Suprapubic skin (tissue), 4 donors: ENCODE measurements at regions not wholly inside any gene's neighbourhood (a gene's known extent, or its start where the extent isn't known, plus 50 kb on each side); places are given as distances from the start of the nearest gene placed in this dataset.

Experiments
- DNase-seq, 2 donors: peaks; one replicate each; pipeline ENCODE4 v3.0.0-alpha.2; 2019; ENCODE audit warnings: low spot score in 2 of 2
- H3K27ac ChIP-seq: fragments of 200-600 bp; sonication (generic); one replicate; pipeline ENCODE4 v1.5.1; 2019
- H3K27me3 ChIP-seq: fragments of 200-600 bp; sonication (generic); one replicate; pipeline ENCODE4 v1.5.1; 2019
- H3K36me3 ChIP-seq: fragments of 200-600 bp; sonication (generic); one replicate; pipeline ENCODE4 v1.5.1; 2019
- H3K4me1 ChIP-seq: fragments of 200-600 bp; sonication (generic); one replicate; pipeline ENCODE4 v1.5.1; 2019
- H3K4me3 ChIP-seq: fragments of 200-600 bp; sonication (generic); one replicate; pipeline ENCODE4 v1.5.1; 2019; ENCODE audit warnings: mild to moderate bottlenecking
- H3K9me3 ChIP-seq: fragments of 200-600 bp; sonication (generic); one replicate; pipeline ENCODE4 v1.5.1; 2019
- CTCF ChIP-seq, 2 donors: fragments of 200-600 bp in 1 of 2; fragments of 450-650 bp in 1 of 2; sonication (generic) in 1 of 2; IDR thresholded peaks; one replicate each; pipeline ENCODE4 v1.5.1; 2016 to 2019; ENCODE audit warnings: antibody characterized with exemption in 2 of 2, mild to moderate bottlenecking in 1 of 2, moderate library complexity in 1 of 2
- EP300 ChIP-seq: sonication (generic); formaldehyde crosslinking; IDR thresholded peaks from one replicate; pipeline ENCODE4 v1.6.1; 2017; ENCODE audit warnings: antibody characterized with exemption
- POLR2A ChIP-seq, 2 donors: fragments of 450-650 bp; IDR thresholded peaks; one replicate each; pipeline ENCODE4 v1.6.1; 2017; ENCODE audit warnings: antibody characterized with exemption in 2 of 2, mild to moderate bottlenecking in 2 of 2, moderate library complexity in 2 of 2
- POLR2AphosphoS5 ChIP-seq, 3 donors: sonication (generic); formaldehyde crosslinking; IDR thresholded peaks; one replicate each; pipeline ENCODE4 v1.6.1; 2017; ENCODE audit warnings: antibody characterized with exemption in 3 of 3
- WGBS: methylation state at CpG from one replicate; pipeline ENCODE4 v1.1.5; 2018; 5-methylcytosine and 5-hydroxymethylcytosine counted together

DNA sequence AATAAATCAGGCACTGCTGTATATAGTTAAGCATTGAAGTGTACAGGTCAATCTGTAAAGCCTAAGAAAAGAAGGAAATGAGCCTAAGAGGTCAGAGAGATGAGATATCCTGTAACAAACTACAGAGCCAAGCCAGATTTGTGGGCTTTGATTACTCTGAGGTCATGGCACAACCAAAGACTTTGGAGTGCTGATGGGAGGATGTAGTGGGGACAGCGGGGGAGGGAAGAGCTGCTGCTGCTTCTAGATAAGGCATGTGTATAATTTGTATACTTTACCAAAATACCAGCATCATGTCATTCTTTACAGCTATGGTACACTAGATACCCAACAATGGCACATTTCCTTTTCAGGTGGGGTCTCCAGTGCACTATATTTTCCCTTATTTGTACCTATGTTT is 102.5 kb downstream of the OGFRL1 start:
- Histone ChIP-seq H3K36me3 (no peaks in the 10 kb centered on the region), H3K9me3 (no peaks in the 10 kb centered on the region), H3K4me1 (peaks cover 55% of the 10 kb centered on the region), H3K27me3 (no peaks in the 10 kb centered on the region), H3K27ac (no peak overlapping the region), H3K4me3 (no peak overlapping the region)
- TF ChIP-seq EP300, result no peak
- TF ChIP-seq POLR2AphosphoS5 (IDR thresholded peaks at IDR 0.05), result no peak
- no peak for TF ChIP-seq CTCF (IDR thresholded peaks at IDR 0.05)
- no peak for TF ChIP-seq POLR2A (IDR thresholded peaks at IDR 0.05)
- no peak for DNase-seq
- 82% methylated on average over 1 of the region's 1 CpG for WGBS

- Histone ChIP-seq H3K27ac (no peak overlapping the region), H3K4me1 (peaks cover 52% of the 10 kb centered on the region), H3K36me3 (no peaks in the 10 kb centered on the region), H3K27me3 (no peaks in the 10 kb centered on the region), H3K4me3 (no peak overlapping the region), H3K9me3 (no peaks in the 10 kb centered on the region)
- DNase-seq, result no peak
- TF ChIP-seq POLR2AphosphoS5 (IDR thresholded peaks at IDR 0.05) (no peak), POLR2A (IDR thresholded peaks at IDR 0.05) (no peak), CTCF (IDR thresholded peaks at IDR 0.05) (no peak), EP300 (no peak)
- 92% methylated on average over 1 of the region's 1 CpG for WGBS
These were observed 103.7 kb downstream of the OGFRL1 start for GRCh38 chr6:71392276-71392675.

GRCh38 chr6:71393471-71393870 is 104.9 kb downstream of the OGFRL1 start:
- no peaks in the 10 kb centered on the region for H3K9me3 ChIP-seq
- peaks cover 42% of the 10 kb centered on the region for H3K4me1 ChIP-seq
- peak overlapping the region; percentile 51 for H3K27ac ChIP-seq
- H3K4me3 ChIP-seq, result no peak overlapping the region
- no peak for TF ChIP-seq POLR2A (IDR thresholded peaks at IDR 0.05)
- TF ChIP-seq POLR2AphosphoS5 (IDR thresholded peaks at IDR 0.05), result no peak
- no peak for TF ChIP-seq EP300
- TF ChIP-seq CTCF (IDR thresholded peaks at IDR 0.05), result no peak
- H3K36me3 ChIP-seq, result no peaks in the 10 kb centered on the region
- H3K27me3 ChIP-seq, result no peaks in the 10 kb centered on the region
- no peak for DNase-seq
- 63% methylated on average over 1 of the region's 1 CpG for WGBS

GRCh38 chr6:71393981-71394432 is 105.4 kb downstream of the OGFRL1 start:
- TF ChIP-seq POLR2AphosphoS5 (IDR thresholded peaks at IDR 0.05) (no peak), POLR2A (IDR thresholded peaks at IDR 0.05) (no peak), EP300 (no peak), CTCF (IDR thresholded peaks at IDR 0.05) (no peak)
- Histone ChIP-seq H3K27me3 (no peaks in the 10 kb centered on the region), H3K4me1 (peaks cover 37% of the 10 kb centered on the region), H3K36me3 (no peaks in the 10 kb centered on the region), H3K4me3 (no peak overlapping the region), H3K27ac (peak overlapping the region; percentile 51), H3K9me3 (no peaks in the 10 kb centered on the region)
- WGBS, result 41% methylated on average over 1 of the region's 1 CpG
- DNase-seq, result no peak

DNA sequence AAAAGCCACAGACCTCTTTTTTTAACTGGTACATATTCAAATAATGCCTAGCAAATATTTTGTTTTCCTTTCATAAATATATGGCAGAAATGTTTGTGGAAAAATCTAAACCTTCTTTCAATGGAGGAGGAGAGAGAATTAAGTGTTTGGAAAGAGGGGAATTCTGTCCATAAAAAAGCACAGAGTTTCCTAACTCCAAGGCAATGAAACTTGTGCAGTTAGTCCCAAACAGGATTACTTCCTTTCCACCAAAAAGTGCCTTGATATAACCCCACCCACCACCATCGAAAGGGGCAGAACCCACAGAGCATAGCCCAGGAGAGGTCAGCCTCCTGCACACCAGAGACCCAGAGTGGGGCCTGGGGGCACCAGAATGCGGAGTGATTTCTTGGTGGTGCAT is 106.3 kb downstream of the OGFRL1 start:
- H3K27ac ChIP-seq, result no peak overlapping the region
- H3K9me3 ChIP-seq, result no peaks in the 10 kb centered on the region
- H3K36me3 ChIP-seq, result no peaks in the 10 kb centered on the region
- H3K4me3 ChIP-seq, result no peak overlapping the region
- TF ChIP-seq EP300 (no peak), POLR2A (IDR thresholded peaks at IDR 0.05) (no peak), POLR2AphosphoS5 (IDR thresholded peaks at IDR 0.05) (no peak), CTCF (IDR thresholded peaks at IDR 0.05) (no peak)
- H3K27me3 ChIP-seq, result no peaks in the 10 kb centered on the region
- DNase-seq, result no peak
- 67% methylated on average over 2 of the region's 2 CpGs for WGBS
- peaks cover 37% of the 10 kb centered on the region for H3K4me1 ChIP-seq
